ENCODE measurements at regions not wholly inside any gene's neighbourhood (a gene's known extent, or its start where the extent isn't known, plus 50 kb on each side); places are given as distances from the start of the nearest gene placed in this dataset.

- intact Hi-C loops (cut with micrococcal nuclease) (no loop called here), dilution Hi-C loops (cut with MboI; ENCODE audit: extremely low pct_ligation_motif_present, low sequenced_read_pairs) (no loop called here)
- no peak overlapping the region for H3K27ac ChIP-seq (ENCODE audit: insufficient read depth, low read depth, low read length)
- POLR2A ChIA-PET: no interaction called here
- no peaks in the 10 kb centered on the region for H3K4me1 ChIP-seq (ENCODE audit: control insufficient read depth, extremely low read depth, insufficient read depth, low read length)
- no peak overlapping the region for H3K4me3 ChIP-seq (replicated peaks in 1 of 3; ENCODE audit: insufficient read depth in 1 of 3, low read depth in 1 of 3, low read length in 3 of 3)
- no peaks in the 10 kb centered on the region for H3K9me3 ChIP-seq (replicated peaks; ENCODE audit: control insufficient read depth, insufficient read depth, low read length)
- H3K36me3 ChIP-seq (ENCODE audit: control insufficient read depth in 2 of 2, extremely low read depth in 1 of 2, insufficient read depth in 2 of 2, low read length in 2 of 2): no peaks in the 10 kb centered on the region
- FAIRE-seq (no peak), DNase-seq (ENCODE audit: low read depth, low spot score) (no peak)
- H3K4me2 ChIP-seq (ENCODE audit: insufficient read depth, low read length): no peak overlapping the region
- no peaks in the 10 kb centered on the region for H3K79me2 ChIP-seq (ENCODE audit: control insufficient read depth, insufficient read depth, low read length)
- BruUV-seq (replicated peaks): no TSS peak
- no peak for TF ChIP-seq CTCF (IDR thresholded peaks at IDR 0.05; ENCODE audit: extremely low read depth in 1 of 2, insufficient read depth in 1 of 2, low read depth in 1 of 2, low read length in 2 of 2)
- TF ChIP-seq MYC (IDR thresholded peaks at IDR 0.05; ENCODE audit: low read depth, low read length): no peak
- TF ChIP-seq POLR2AphosphoS5 (IDR thresholded peaks at IDR 0.05; ENCODE audit: insufficient read depth, low read depth, low read length): no peak
- TF ChIP-seq MAX (IDR thresholded peaks at IDR 0.05; ENCODE audit: insufficient read depth, insufficient read length): no peak
- TF ChIP-seq POLR2A (IDR thresholded peaks at IDR 0.05; ENCODE audit: low read depth, low read length): no peak
- TF ChIP-seq EZH2 (IDR thresholded peaks at IDR 0.05; ENCODE audit: borderline replicate concordance, low read depth, low read length, severe bottlenecking): no peak
- no peak for TF ChIP-seq JUN (IDR thresholded peaks at IDR 0.05; ENCODE audit: borderline replicate concordance, insufficient read depth, insufficient read length, low read depth)
- TF ChIP-seq GATA2 (IDR thresholded peaks at IDR 0.05; ENCODE audit: insufficient read depth, insufficient read length, low read depth, low read length): no peak
- no peak for TF ChIP-seq FOS (IDR thresholded peaks at IDR 0.05; ENCODE audit: borderline replicate concordance, insufficient read depth, low read length)
- CTCF ChIA-PET: no interaction called here
- no peak overlapping the region for H2AFZ ChIP-seq (ENCODE audit: low read depth, low read length)
- H4K20me1 ChIP-seq (replicated peaks; ENCODE audit: control insufficient read depth, extremely low read depth, insufficient read depth, low read length): no peaks in the 10 kb centered on the region
- no peaks in the 10 kb centered on the region for H3K9me1 ChIP-seq (replicated peaks; ENCODE audit: control insufficient read depth, extremely low read depth, insufficient read depth, low read length)
- no peaks in the 10 kb centered on the region for H3K27me3 ChIP-seq (ENCODE audit: control insufficient read depth in 2 of 2, insufficient read depth in 2 of 2, low read length in 2 of 2)
- no peak overlapping the region for H3K9ac ChIP-seq (replicated peaks; ENCODE audit: extremely low read depth, insufficient read depth, low read length)
These were observed 1194.5 kb downstream of the UQCRFS1 start for GRCh38 chr19:28018499-28018898.

Measured in endothelial cell of umbilical vein (primary cell).